ENCODE measurements at regions not wholly inside any gene's neighbourhood (a gene's known extent, or its start where the extent isn't known, plus 50 kb on each side); places are given as distances from the start of the nearest gene placed in this dataset.

GRCh38 chr11:19595840-19596751 is 116.5 kb upstream of the NAV2 start:
- no peak for DNase-seq (ENCODE audit: low read depth in 2 of 2)

- no peak for DNase-seq (ENCODE audit: low read depth in 2 of 2)
Observed at GRCh38 chr11:19595499-19595839, 117.2 kb upstream of the NAV2 start.

DNA sequence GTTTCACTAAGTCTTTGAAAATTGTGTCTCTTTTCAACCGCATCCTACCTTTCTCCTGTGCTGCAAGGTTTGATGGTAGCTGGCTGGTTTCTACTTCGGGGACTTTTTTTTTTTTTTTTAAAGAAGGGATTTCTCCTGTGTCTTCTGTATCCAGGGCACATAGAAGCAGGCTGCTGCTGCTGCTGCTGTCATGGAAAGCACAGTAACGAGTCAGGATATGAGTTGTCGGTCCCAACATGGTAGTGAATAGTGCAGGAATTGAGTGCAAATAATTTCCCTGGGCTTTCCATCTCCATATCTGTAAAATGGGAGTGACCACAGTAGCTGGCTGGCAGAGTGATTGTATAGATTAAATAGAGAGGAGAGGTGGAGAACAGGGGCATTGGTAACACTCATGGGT is 118.3 kb upstream of the NAV2 start:
- DNase-seq (ENCODE audit: low read depth in 2 of 2), result no peak

DNA sequence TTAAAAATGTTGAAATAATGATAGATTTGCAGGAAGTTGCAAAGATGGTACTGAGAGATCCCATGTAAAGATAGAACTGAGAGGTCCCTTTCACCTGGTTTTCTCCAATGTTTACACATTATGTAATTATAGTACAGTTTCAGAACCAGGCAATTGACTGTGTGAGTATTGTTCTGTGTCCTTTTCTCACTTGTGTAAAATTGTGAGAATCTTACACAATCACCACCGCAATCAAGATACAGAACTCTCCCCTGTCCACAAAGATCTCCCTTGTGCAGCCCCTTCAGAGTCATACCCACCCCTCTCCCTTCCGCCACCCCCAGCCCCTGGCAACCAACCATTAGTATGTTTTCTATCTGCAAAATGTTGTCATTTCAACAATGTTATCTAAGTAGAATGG is 119.8 kb upstream of the NAV2 start:
- no peak for DNase-seq (ENCODE audit: low read depth in 2 of 2)

GRCh38 chr11:19589567-19590260 is 122.9 kb upstream of the NAV2 start:
- no peak for DNase-seq (ENCODE audit: low read depth in 2 of 2)

DNA sequence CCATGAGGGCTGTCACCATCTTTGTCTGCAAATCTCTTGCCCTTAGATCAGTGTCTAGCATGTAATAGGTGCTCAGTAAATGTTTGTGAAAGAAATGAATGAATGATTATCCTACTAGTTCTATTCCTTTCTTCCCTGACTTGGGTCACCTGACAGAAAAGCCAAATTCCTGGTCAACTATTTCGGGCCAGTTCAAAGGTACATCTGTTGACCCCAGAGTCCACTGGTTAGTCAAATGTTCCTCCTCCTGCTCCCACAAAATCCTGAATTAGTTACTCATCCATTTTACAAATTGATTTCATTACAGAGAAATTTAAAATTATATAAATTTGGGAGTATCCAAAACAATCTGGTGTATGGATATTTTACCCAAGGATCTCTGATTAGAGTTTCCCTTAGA is 124.7 kb upstream of the NAV2 start:
- no peak for DNase-seq (ENCODE audit: low read depth in 2 of 2)

- no peak for DNase-seq (ENCODE audit: low read depth in 2 of 2)
Observed at GRCh38 chr11:19580646-19581045, 132.0 kb upstream of the NAV2 start.

DNA sequence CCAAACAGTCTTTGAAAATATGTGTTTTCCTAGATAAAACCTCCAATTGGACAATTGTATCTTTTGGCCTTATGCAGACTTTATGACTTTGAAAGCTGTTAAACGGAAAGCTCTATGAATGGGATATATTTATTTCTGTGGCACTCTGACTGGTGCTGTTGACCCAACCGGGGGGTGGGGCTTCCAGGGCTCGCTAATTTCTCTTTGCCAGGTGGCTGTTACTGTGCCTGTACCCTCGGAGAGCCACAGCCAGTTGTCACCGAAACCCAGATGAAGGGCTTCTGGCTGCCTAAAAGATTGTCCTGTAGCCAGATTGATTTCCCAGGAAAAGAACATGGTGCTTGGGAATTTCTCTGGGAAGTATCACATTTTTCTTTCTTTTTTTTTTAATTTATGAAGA is 132.7 kb upstream of the NAV2 start:
- no peak for DNase-seq (ENCODE audit: low read depth in 2 of 2)

- no peak for DNase-seq (ENCODE audit: low read depth in 2 of 2)
Observed at GRCh38 chr11:19578871-19579270, 133.8 kb upstream of the NAV2 start.

GRCh38 chr11:19577976-19578619 is 134.5 kb upstream of the NAV2 start:
- no peak for DNase-seq (ENCODE audit: low read depth in 2 of 2)

DNA sequence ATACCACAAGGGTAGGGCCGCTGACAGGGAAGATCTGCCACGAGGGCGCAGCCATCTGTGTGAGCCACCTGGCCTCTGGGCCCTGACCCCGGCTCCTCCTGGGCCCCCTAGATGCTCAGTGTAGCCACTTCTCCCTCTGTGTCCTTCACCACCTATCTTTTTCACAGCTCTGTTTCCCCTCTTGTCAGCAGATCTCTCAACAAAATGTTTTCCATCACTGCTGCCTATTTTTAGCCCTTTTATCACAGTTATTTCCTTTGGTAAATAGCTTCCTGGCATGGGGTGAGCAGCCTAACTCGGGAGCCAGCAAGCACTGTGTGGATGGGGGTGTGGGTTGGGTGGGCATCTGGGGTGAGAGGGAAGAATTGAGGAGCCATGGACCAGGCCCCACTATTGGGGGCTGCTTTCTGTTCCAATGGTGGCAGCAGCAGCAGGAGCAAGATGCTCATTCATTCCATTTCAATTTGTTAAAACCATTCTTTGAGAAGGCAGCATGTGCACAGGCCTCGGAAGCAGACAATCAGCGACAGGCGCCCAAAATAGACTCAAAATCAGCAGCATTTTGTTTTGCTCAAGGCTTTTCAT is 135.2 kb upstream of the NAV2 start:
- no peak for DNase-seq (ENCODE audit: low read depth in 2 of 2)

GRCh38 chr11:19576903-19577302 is 135.7 kb upstream of the NAV2 start:
- DNase-seq (ENCODE audit: low read depth in 2 of 2), result no peak

DNA sequence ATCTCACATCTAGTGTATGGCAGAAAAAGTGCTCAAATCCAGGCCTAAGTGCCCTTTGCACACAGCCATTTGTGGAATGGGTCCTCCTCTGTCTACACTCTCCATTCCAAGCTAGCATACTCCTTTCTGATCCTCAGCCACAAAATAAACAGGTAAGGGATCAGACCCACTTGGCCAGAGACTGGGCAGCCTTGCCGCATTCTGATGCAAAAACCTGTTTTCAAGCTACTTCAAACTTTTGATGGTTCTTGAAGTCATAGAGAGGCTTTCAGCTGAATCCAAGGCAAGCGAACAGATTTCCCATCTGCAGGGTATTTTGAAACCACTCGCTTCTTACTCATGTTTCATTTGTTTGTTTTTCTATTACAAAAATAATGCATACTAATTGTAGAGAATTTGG is 136.6 kb upstream of the NAV2 start:
- no peak for DNase-seq (ENCODE audit: low read depth in 2 of 2)

- no peak for DNase-seq (ENCODE audit: low read depth in 2 of 2)
Observed at GRCh38 chr11:19574916-19575315, 137.7 kb upstream of the NAV2 start.

GRCh38 chr11:19573666-19574065 is 139.0 kb upstream of the NAV2 start:
- DNase-seq (ENCODE audit: low read depth in 2 of 2), result no peak

DNA sequence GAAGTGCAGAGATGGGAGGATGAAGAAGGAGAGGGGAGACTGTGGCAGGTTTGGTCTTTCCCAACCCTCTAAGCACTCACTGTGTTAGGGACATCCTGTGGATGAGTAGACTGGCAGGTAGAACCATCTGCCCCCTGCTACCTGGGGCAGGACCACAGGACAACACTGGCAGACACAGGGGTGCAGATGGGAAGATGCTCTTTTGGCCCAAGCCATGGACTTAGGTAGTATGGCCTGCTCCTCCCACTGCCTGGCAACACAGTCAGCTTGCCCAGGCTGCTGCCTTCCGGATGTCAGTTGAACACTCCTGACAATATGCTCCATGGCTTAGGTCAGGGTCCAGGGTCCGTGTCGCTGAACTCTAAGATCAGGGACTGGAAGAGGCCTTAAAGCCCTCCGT is 140.7 kb upstream of the NAV2 start:
- no peak for DNase-seq (ENCODE audit: low read depth in 2 of 2)

GRCh38 chr11:19570889-19571288 is 141.7 kb upstream of the NAV2 start:
- no peak for DNase-seq (ENCODE audit: low read depth in 2 of 2)

DNA sequence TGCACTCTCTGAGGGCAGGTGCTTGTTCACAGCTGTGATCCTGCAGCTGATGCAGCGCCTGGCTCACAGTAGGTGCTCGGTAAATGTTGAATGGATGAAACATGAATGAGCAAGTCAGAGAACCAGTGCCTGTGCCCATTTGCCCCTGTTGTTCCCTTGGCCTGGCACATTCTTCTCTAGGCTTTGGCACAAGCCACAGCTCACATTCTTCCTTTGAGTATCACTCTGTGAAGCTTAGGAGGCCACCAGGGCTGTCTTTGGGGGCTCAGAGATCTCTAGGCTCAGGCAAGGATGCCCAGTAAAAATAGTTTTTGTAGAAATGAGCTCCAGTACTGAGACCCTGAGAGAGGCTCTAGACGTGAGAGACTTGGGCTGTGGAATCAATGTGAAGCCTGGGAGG is 144.6 kb upstream of the NAV2 start:
- DNase-seq (ENCODE audit: low read depth in 2 of 2), result no peak

- DNase-seq (ENCODE audit: low read depth in 2 of 2), result no peak
Observed at GRCh38 chr11:19566583-19567379, 145.9 kb upstream of the NAV2 start.

- DNase-seq (ENCODE audit: low read depth in 2 of 2), result no peak
Observed at GRCh38 chr11:19565639-19566038, 147.0 kb upstream of the NAV2 start.

- no peak for DNase-seq (ENCODE audit: low read depth in 2 of 2)
Observed at GRCh38 chr11:19562156-19562555, 150.5 kb upstream of the NAV2 start.

GRCh38 chr11:19561011-19561410 is 151.6 kb upstream of the NAV2 start:
- DNase-seq (ENCODE audit: low read depth in 2 of 2), result no peak

Data from stimulated activated CD8-positive, alpha-beta memory T cell treated with anti-CD3 and anti-CD28 coated beads, Interleukin-7, amount 100 ng/mL, for 1 hour (primary cell).